Urothelium cell line (cell line): ENCODE measurements at regions not wholly inside any gene's neighbourhood (a gene's known extent, or its start where the extent isn't known, plus 50 kb on each side); places are given as distances from the start of the nearest gene placed in this dataset.

Experiments
- DNase-seq: peaks from one replicate; pipeline ENCODE4 v3.0.0; 2011; ENCODE audit warnings: low spot score, mixed read lengths
- FAIRE-seq: peaks from 2 replicates; lab custom pipeline; 2011; peaks lifted over from hg19 to GRCh38; lab: Jason Lieb, UNC

GRCh38 chr2:188903740-188904139 lies 70.4 kb upstream of the COL3A1 start:
- no peak for DNase-seq
- no peak for FAIRE-seq

DNA sequence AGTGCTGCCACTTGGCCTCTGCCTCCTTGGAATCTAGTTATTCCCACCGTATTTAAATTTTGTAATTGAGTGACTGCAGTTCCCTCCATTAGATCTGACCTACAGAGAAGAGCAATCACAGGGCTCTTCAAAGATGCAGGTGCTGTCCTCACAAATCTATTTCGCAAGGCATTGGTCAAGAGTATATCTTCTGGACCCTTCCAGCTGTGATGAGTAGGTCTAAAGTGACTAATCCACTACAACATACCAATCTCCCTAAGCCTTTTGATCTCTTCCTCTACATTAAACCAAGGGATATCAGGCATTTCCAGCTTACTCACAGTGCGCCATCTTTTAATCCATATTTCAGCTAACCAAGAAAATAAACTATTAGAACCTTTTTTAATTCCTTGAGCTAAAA lies 65.1 kb upstream of the COL3A1 start:
- DNase-seq (no peak), FAIRE-seq (no peak)

- DNase-seq (no peak), FAIRE-seq (no peak)
Measured at GRCh38 chr2:188916736-188917135, 57.4 kb upstream of the COL3A1 start.

GRCh38 chr2:188917632-188918031 lies 56.5 kb upstream of the COL3A1 start:
- FAIRE-seq (no peak), DNase-seq (no peak)

GRCh38 chr2:188919824-188920223 lies 54.3 kb upstream of the COL3A1 start:
- no peak for FAIRE-seq
- no peak for DNase-seq

DNA sequence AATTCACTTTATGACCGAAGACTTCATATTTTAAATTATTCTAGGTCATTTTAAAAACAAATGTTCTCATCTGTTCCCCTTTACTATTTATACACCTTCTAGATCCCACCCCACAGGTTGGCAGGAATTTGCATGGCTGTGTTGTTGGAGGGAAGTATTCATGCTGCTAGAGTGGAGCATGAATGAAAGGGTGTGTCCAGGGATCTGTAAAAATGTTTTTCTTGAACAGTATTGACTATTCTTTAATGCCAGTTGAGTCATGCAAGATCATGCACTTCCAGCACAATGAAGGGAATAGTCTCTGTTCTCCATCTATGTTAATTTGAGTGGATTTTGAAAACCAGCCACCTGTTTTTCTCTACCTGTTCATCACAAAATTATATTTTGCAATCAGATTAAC lies 52.0 kb upstream of the COL3A1 start:
- DNase-seq (no peak), FAIRE-seq (no peak)
